HCEC 1CT (cell line): ENCODE measurements at regions not wholly inside any gene's neighbourhood (a gene's known extent, or its start where the extent isn't known, plus 50 kb on each side); places are given as distances from the start of the nearest gene placed in this dataset.

Source experiments
- DNase-seq: peaks from one replicate; pipeline ENCODE4 v3.0.0-alpha.2; 2017

- no peak for DNase-seq
Measured at GRCh38 chr2:133816037-133816436, 247.8 kb upstream of the NCKAP5 start.

- peak; percentile 99 for DNase-seq
Measured at GRCh38 chr2:133817680-133818566, 249.7 kb upstream of the NCKAP5 start.

- DNase-seq = no peak
Measured at GRCh38 chr2:133818661-133819060, 250.4 kb upstream of the NCKAP5 start.

DNA sequence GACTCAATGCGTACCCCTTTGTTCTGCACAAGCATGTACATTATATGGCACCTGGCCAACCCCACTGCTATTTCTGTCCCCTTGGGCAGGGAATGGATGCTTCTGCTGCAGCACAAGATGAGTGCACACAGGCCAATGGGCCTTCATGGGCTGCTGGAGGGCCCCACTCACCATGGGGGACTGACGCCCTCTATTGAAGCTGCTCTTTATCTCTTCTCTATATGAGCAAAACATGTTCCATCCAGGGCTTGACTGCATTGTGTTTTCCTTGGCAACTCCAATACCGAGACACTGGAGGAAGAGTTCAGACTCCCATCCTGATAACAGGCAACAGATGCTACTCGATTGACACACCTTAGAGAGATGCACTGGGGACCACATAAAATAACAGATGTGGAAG is 251.6 kb upstream of the NCKAP5 start:
- DNase-seq = no peak

- DNase-seq = peak; percentile 64
Measured at GRCh38 chr2:133821107-133821760, 253.0 kb upstream of the NCKAP5 start.

DNA sequence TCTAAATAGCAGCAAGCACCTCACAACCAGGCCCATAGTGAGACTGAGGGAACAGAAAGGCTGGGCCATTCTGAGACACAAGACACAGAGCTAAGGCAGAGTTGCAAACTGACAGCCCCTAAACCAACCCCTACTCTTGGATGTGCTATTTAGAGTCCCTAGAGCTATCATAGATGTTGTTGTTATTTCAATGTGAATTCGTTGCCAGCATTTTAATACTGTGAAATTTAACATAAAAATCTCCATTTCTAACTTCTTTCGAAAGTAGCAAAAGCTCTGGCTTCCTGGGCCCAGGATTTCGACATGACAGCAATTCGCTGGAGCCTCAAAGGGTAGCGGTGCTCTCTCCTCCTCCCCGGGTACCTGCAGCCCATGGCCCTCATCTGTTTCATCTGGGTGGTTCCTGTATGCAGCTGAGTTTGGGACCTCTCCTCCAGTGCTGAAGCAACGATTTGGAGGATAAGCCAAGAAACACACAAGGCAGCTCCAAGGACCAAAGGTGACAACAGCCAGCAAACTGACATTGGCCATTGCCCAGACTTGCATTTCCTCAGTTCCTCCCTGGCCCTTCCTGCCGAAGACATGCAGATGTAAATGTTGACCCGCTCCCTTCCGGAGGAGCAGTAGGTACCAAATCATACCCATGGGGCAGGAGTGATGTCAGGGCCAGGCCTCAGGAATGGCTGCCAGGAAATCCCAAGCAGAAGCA is 254.4 kb upstream of the NCKAP5 start:
- no peak for DNase-seq

GRCh38 chr2:133823226-133823550 is 254.9 kb upstream of the NCKAP5 start:
- DNase-seq = no peak

GRCh38 chr2:133824869-133825268 is 256.6 kb upstream of the NCKAP5 start:
- DNase-seq = no peak

- no peak for DNase-seq
Measured at GRCh38 chr2:133825778-133826177, 257.5 kb upstream of the NCKAP5 start.

- DNase-seq = no peak
Measured at GRCh38 chr2:133828913-133829312, 260.6 kb upstream of the NCKAP5 start.

DNA sequence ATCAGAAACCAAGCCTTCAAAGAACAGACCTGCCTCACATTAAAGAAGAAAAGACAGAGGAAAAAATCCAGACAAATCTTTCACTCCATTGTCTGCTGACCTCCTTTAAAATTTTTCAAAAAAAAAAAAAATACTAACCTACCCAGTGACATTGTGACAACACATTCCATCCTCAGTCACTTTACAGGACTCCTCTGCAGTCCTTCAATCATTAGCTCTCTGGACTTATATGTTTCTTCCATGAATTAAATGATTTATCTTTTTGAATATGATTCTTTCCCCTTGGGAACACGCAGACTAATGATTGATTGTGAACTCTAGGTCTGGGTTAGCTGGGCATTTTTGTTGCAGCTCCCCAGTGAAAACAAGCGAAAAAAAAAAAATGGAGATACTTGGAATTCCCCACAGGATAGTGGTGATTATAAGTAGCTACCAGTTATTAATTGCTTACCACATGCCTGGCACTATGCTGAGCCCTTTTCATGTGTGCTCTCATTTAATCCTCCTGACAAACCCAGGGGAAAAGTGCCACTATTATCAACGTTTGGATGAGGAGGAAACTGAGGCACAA is 261.3 kb upstream of the NCKAP5 start:
- no peak for DNase-seq

DNA sequence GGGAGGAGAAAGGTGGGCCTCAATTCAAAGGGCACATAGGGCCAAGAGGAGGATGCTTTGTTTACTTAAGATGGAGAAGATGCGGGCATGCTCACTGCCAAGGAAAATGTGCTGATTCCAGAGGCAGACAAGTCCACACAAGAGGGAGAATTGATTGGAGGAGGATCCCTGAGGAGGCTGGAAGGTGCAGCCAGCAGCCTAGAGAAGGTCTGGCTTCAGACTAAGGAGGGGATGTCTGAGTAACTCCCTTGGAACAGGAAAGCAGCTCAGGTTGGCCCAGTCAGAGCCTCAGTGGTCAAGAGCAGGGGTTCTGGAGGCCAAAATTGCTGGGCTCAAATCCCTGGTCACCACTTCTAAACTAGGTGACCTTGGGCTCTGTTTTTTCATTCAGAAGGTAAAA is 265.5 kb upstream of the NCKAP5 start:
- no peak for DNase-seq

GRCh38 chr2:133835821-133836619 is 267.8 kb upstream of the NCKAP5 start:
- peak; percentile 18 for DNase-seq

GRCh38 chr2:133836691-133837345 is 268.6 kb upstream of the NCKAP5 start:
- peak; percentile 37 for DNase-seq

GRCh38 chr2:133837441-133838094 is 269.3 kb upstream of the NCKAP5 start:
- peak; percentile 71 for DNase-seq

GRCh38 chr2:133838642-133839365 is 270.5 kb upstream of the NCKAP5 start:
- no peak for DNase-seq

- no peak for DNase-seq
Measured at GRCh38 chr2:133839677-133840076, 271.4 kb upstream of the NCKAP5 start.

GRCh38 chr2:133840761-133841160 is 272.5 kb upstream of the NCKAP5 start:
- DNase-seq = no peak

DNA sequence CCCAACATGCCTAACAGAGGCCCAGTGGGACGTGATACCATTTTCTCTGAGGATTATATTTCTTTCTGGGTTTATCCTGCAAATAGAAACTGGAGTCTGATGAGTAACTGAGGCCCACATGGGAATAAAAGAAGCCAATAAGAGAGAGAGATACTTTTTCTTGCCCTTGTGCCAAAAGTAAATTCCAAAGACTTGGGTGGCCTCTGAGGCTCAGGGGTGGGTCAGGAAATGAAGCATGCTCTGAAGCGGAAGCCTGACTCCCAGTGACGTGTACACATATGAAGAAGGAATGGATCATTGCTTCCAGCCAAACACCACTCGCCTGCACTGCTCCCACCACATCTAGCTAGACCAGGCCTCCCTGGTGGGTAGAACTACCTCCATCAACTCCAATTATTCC is 273.6 kb upstream of the NCKAP5 start:
- peak; percentile 98 for DNase-seq

- no peak for DNase-seq
Measured at GRCh38 chr2:133842446-133842845, 274.2 kb upstream of the NCKAP5 start.

DNA sequence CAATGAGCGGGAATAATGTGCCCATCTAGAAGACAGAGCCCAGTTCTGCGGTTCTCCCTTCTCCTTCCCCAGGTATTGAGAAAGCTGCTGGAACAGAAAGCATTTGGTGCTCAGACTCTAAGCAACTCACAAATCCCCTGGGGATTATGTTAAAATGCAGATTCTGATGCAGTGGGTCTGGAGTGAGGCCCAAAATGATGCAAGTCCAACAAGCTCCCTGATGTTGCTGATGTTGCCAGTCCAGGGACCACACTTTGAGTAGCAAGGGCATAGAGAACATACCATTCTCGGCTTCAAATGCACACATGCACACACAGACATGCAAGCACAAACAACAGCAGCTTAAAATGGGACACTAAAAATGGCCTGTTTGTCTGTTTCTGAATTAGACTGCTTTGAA is 274.8 kb upstream of the NCKAP5 start:
- no peak for DNase-seq
